ENCODE measurements at regions not wholly inside any gene's neighbourhood (a gene's known extent, or its start where the extent isn't known, plus 50 kb on each side); places are given as distances from the start of the nearest gene placed in this dataset.

DNA sequence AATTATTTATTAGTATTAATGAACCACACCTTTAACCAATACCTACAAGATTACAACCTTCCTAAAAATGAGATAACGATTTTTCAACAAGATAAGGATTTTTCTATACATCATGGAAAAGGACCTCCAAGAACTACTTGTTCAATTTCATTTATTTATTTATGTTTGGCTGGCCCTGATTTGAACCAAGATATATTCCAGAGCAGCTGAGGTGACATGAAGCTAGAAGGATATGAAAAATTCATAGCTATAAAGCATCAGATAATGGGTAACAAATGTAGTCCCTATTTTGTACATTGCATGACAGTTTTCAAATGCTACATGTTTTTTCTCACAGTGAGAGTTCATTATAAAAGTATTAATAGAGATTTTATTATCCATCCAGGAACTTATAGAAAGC is 798.5 kb upstream of the ARRDC3 start:
- H3K4me1 ChIP-seq (ENCODE audit: control insufficient read depth, extremely low read depth, insufficient read depth, low read length), result no peaks in the 10 kb centered on the region
- no peak overlapping the region for H3K4me3 ChIP-seq (replicated peaks in 1 of 3; ENCODE audit: insufficient read depth in 1 of 3, low read depth in 1 of 3, low read length in 3 of 3)
- TF ChIP-seq GATA2 (IDR thresholded peaks at IDR 0.05; ENCODE audit: insufficient read depth, insufficient read length, low read depth, low read length) (no peak), POLR2A (IDR thresholded peaks at IDR 0.05; ENCODE audit: low read depth, low read length) (no peak), POLR2AphosphoS5 (IDR thresholded peaks at IDR 0.05; ENCODE audit: insufficient read depth, low read depth, low read length) (no peak), JUN (IDR thresholded peaks at IDR 0.05; ENCODE audit: borderline replicate concordance, insufficient read depth, insufficient read length, low read depth) (no peak), FOS (IDR thresholded peaks at IDR 0.05; ENCODE audit: borderline replicate concordance, insufficient read depth, low read length) (no peak), EZH2 (IDR thresholded peaks at IDR 0.05; ENCODE audit: borderline replicate concordance, low read depth, low read length, severe bottlenecking) (no peak), MYC (IDR thresholded peaks at IDR 0.05; ENCODE audit: low read depth, low read length) (no peak), MAX (IDR thresholded peaks at IDR 0.05; ENCODE audit: insufficient read depth, insufficient read length) (no peak)
- TF ChIP-seq, protein P1, sequence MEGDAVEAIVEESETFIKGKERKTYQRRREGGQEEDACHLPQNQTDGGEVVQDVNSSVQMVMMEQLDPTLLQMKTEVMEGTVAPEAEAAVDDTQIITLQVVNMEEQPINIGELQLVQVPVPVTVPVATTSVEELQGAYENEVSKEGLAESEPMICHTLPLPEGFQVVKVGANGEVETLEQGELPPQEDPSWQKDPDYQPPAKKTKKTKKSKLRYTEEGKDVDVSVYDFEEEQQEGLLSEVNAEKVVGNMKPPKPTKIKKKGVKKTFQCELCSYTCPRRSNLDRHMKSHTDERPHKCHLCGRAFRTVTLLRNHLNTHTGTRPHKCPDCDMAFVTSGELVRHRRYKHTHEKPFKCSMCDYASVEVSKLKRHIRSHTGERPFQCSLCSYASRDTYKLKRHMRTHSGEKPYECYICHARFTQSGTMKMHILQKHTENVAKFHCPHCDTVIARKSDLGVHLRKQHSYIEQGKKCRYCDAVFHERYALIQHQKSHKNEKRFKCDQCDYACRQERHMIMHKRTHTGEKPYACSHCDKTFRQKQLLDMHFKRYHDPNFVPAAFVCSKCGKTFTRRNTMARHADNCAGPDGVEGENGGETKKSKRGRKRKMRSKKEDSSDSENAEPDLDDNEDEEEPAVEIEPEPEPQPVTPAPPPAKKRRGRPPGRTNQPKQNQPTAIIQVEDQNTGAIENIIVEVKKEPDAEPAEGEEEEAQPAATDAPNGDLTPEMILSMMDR (IDR thresholded peaks at IDR 0.05; ENCODE audit: extremely low read depth in 1 of 2, insufficient read depth in 1 of 2, low read depth in 1 of 2, low read length in 2 of 2), result no peak
- no TSS peak for BruUV-seq (replicated peaks)
- no peaks in the 10 kb centered on the region for H3K79me2 ChIP-seq (ENCODE audit: control insufficient read depth, insufficient read depth, low read length)
- no peaks in the 10 kb centered on the region for H4K20me1 ChIP-seq (replicated peaks; ENCODE audit: control insufficient read depth, extremely low read depth, insufficient read depth, low read length)
- H3K4me2 ChIP-seq (ENCODE audit: insufficient read depth, low read length), result no peak overlapping the region
- no peaks in the 10 kb centered on the region for H3K27me3 ChIP-seq (ENCODE audit: control insufficient read depth in 2 of 2, insufficient read depth in 2 of 2, low read length in 2 of 2)
- no peak overlapping the region for H2AFZ ChIP-seq (ENCODE audit: low read depth, low read length)
- H3K36me3 ChIP-seq (ENCODE audit: control insufficient read depth in 2 of 2, extremely low read depth in 1 of 2, insufficient read depth in 2 of 2, low read length in 2 of 2), result no peaks in the 10 kb centered on the region
- DNase-seq (ENCODE audit: low read depth, low spot score), result no peak
- no peak overlapping the region for H3K27ac ChIP-seq (ENCODE audit: insufficient read depth, low read depth, low read length)
- no peaks in the 10 kb centered on the region for H3K9me3 ChIP-seq (replicated peaks; ENCODE audit: control insufficient read depth, insufficient read depth, low read length)
- intact Hi-C loops (cut with micrococcal nuclease), result no loop called here
- POLR2A ChIA-PET, result no interaction called here
- CTCF ChIA-PET, result no interaction called here
- no peak overlapping the region for H3K9ac ChIP-seq (replicated peaks; ENCODE audit: extremely low read depth, insufficient read depth, low read length)
- FAIRE-seq, result no peak
- no peaks in the 10 kb centered on the region for H3K9me1 ChIP-seq (replicated peaks; ENCODE audit: control insufficient read depth, extremely low read depth, insufficient read depth, low read length)
- dilution Hi-C loops (cut with MboI; ENCODE audit: extremely low pct_ligation_motif_present, low sequenced_read_pairs), result no loop called here

Data from endothelial cell of umbilical vein (primary cell).